Subcutaneous abdominal adipose tissue (tissue), 5 donors: ENCODE measurements at regions not wholly inside any gene's neighbourhood (a gene's known extent, or its start where the extent isn't known, plus 50 kb on each side); places are given as distances from the start of the nearest gene placed in this dataset.

ENCODE experiments used
- H3K27ac ChIP-seq: one replicate; pipeline ENCODE4 v1.7.0; 2013; ENCODE audit warnings: low read depth, mild to moderate bottlenecking, inconsistent platforms, low read length, moderate library complexity
- H3K27me3 ChIP-seq, 5 donors: one replicate each; pipeline ENCODE4 v1.7.0; 2013; ENCODE audit warnings: low read length in 5 of 5, inconsistent platforms in 1 of 5; ENCODE audit not compliant: control insufficient read depth in 5 of 5, insufficient read depth in 4 of 5
- H3K36me3 ChIP-seq, 5 donors: one replicate each; pipeline ENCODE4 v1.7.0; 2013; ENCODE audit warnings: low read length in 5 of 5; ENCODE audit not compliant: control insufficient read depth in 5 of 5, insufficient read depth in 5 of 5
- H3K4me1 ChIP-seq, 5 donors: one replicate each; pipeline ENCODE4 v1.7.0; 2013; ENCODE audit warnings: low read length in 5 of 5, mild to moderate bottlenecking in 3 of 5, moderate library complexity in 1 of 5; ENCODE audit not compliant: control insufficient read depth in 5 of 5, insufficient read depth in 5 of 5
- H3K4me3 ChIP-seq, 5 donors: one replicate each; pipeline ENCODE4 v1.7.0; 2013; ENCODE audit warnings: low read length in 5 of 5, low read depth in 1 of 5
- H3K9ac ChIP-seq, 5 donors: one replicate each; pipeline ENCODE4 v1.7.0; 2013; ENCODE audit warnings: low read length in 5 of 5, mild to moderate bottlenecking in 4 of 5, moderate library complexity in 3 of 5
- H3K9me3 ChIP-seq, 5 donors: one replicate each; pipeline ENCODE4 v1.7.0; 2013; ENCODE audit warnings: low read length in 5 of 5; ENCODE audit not compliant: control insufficient read depth in 5 of 5
- donor health status: healthy.
- donor health status: healthy.
- donor health status: healthy.
- donor health status: healthy.
- donor health status: healthy.

DNA sequence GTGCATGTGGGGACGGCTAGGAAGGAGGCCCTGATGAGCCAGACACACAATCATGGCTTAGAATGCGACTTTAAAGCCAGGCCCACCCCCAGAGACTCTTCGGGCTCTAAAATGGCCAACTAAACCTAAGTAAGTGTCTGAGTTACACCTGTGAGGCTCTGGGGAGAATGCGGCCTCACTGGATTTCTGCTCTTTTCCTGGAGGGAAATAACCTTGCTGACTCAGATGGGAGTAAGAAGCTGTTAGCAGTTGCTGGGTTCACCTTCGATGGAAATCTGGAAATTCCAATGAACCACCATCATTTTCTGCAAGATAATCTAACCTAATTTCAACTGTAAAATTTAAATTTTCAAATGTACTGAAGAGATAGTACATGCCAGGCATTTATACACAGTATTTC lies 97.6 kb upstream of the MAML3 start:
- Histone ChIP-seq H3K4me3 (no peak overlapping the region), H3K9ac (no peak overlapping the region), H3K36me3 (no peaks in the 10 kb centered on the region), H3K4me1 (peaks cover 0 to 15% (median 13%) of the 10 kb centered on the region in 5 donors), H3K27me3 (no peaks in the 10 kb centered on the region), H3K27ac (peak overlapping the region; percentile 83), H3K9me3 (no peaks in the 10 kb centered on the region)

DNA sequence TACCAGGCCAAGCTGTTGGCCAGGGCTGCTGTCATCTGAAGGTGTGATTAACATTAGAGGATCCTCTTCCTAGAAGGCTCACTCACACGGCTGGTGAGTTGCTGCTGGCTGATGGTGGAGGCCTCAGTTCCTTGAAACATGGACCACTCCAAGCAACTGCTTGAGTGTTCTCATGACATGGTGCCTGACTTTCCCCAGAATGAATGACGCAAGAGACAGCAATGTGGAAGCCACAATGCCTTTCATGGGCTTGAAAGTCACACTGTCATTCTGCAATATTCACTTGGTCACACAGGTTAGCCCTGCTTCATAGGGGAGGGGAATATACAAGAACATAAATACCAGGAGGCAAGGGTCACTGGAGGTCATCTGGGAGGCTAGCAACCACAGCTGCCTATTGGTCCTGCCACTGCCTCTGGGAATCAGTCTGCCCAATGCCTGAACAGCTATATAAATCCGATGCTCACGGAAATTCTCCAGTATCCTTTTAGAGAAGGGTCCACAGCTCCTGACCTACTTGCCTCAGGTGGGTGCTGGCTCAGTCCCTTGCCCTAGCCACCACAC lies 97.1 kb upstream of the MAML3 start:
- H3K9me3 ChIP-seq = no peaks in the 10 kb centered on the region
- no peak overlapping the region for H3K27ac ChIP-seq
- H3K27me3 ChIP-seq = no peaks in the 10 kb centered on the region
- H3K9ac ChIP-seq = no peak overlapping the region
- H3K4me3 ChIP-seq = no peak overlapping the region
- peaks cover 0 to 15% (median 13%) of the 10 kb centered on the region in 5 donors for H3K4me1 ChIP-seq
- no peaks in the 10 kb centered on the region for H3K36me3 ChIP-seq

DNA sequence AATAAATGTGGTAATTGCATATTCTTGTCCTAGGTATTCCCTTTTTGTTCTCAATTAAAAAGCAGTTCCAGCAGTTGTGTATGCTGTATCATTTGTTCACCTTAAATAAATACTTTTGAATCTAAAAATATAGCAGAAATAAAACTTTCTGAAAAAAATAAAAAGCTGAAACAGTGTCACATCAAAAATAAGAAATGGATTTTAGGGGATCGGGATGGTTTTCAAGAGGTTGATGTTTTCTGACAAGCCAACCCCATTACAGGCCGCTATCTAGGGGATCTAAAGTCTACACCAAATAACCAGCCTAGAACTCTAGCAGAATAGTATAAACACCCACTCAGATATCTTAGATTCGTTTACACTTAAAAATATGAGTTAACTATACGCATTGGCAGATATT lies 95.4 kb upstream of the MAML3 start:
- Histone ChIP-seq H3K27me3 (no peaks in the 10 kb centered on the region), H3K9me3 (no peaks in the 10 kb centered on the region)

DNA sequence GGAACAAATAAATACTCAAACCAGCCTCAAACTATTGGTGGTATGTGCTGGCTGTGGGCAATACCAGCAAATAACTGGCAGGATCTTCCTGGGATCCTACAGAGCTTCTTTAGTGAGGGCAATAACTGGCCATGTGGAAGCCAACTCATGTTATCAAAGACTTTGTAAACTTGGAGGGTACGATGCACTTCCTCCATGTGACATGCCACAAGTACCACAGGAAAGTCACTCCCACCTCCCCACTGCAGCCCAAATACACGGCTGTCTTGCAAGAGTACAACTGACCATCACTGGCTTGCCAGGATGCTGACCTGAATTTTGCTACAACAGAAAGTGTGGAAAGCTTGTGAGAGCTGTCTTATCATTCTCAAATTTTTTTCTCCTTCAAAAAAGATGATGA lies 93.3 kb upstream of the MAML3 start:
- H3K9me3 ChIP-seq = no peaks in the 10 kb centered on the region
- H3K4me1 ChIP-seq = peaks cover 0 to 25% (median 24%) of the 10 kb centered on the region in 5 donors
- H3K27ac ChIP-seq = no peak overlapping the region
- no peak overlapping the region for H3K4me3 ChIP-seq
- H3K27me3 ChIP-seq = no peaks in the 10 kb centered on the region
- no peak overlapping the region for H3K9ac ChIP-seq
- no peaks in the 10 kb centered on the region for H3K36me3 ChIP-seq

More for the DNA sequence above, 95.4 kb upstream of the MAML3 start:
- no peaks in the 10 kb centered on the region for H3K36me3 ChIP-seq
- H3K9ac ChIP-seq = no peak overlapping the region
- peaks cover 0 to 15% (median 13%) of the 10 kb centered on the region in 5 donors for H3K4me1 ChIP-seq
- no peak overlapping the region for H3K4me3 ChIP-seq
- no peak overlapping the region for H3K27ac ChIP-seq

DNA sequence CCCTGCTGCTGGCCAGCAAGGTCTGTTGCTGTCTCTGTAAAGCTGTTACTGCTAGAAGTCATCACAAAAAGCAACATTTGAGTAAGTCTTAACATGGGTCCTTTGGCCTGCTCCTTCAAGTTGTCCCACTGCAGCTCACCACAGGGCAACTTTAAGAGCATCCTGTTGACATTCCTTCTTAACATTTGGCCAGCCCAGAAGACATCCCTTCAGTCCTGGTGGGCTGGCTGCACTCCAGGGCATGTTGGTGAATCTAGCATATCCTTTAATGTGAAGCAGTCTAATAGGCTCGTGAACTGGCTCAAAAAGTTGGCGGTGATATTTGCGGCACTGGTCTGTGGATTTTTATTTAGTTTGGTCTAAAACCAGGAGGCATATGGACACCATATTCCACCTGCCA lies 92.2 kb upstream of the MAML3 start:
- H3K9ac ChIP-seq = no peak overlapping the region
- no peak overlapping the region for H3K27ac ChIP-seq
- peaks cover 0 to 22% (median 20%) of the 10 kb centered on the region in 5 donors for H3K4me1 ChIP-seq
- no peaks in the 10 kb centered on the region for H3K27me3 ChIP-seq
- H3K36me3 ChIP-seq = no peaks in the 10 kb centered on the region
- no peaks in the 10 kb centered on the region for H3K9me3 ChIP-seq
- no peak overlapping the region for H3K4me3 ChIP-seq

DNA sequence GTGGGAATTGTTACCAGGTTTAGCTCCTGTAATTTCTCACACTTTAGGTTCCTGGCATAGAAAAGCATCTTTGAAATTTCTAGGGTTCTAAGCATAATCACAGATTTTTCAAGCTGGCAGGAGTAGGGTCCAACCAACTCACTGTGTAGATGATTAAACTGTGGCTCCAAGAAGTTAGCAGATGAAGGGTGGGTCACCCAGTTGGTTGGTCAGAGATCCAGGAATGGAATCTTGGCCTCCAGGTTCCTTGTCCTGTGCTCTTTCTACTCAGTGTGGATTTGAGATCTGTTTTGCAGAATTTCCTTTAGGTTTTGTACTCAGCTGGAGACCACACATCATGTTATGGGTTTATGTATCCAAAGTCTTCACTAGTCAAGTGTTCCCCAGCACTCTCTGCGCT lies 90.3 kb upstream of the MAML3 start:
- Histone ChIP-seq H3K4me3 (no peak overlapping the region), H3K4me1 (peaks cover 0 to 22% (median 20%) of the 10 kb centered on the region in 5 donors), H3K27me3 (no peaks in the 10 kb centered on the region), H3K27ac (no peak overlapping the region), H3K36me3 (no peaks in the 10 kb centered on the region), H3K9me3 (no peaks in the 10 kb centered on the region), H3K9ac (no peak overlapping the region)

DNA sequence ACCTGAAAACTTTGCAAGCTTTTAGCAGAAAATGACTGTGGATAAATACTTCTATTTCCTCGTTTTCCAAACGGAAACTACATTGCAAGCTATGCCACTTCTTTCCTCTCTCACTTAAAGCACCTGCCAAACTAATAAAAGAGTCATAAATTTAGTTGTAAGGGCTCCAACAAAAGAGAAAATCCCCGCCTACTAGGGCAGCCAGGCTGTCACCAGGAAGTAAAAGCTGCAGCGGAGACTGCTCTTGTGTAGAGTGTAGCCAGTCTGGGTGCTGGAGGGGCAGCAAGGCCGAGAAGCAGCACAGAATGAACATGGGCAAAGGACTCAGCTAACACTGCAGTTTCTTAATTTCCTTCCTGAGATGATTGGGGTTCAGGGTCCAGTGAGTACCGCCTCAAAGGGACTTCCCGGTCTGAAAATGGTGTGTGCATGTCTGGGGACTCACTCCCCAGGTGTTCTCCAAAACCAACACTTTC lies 89.3 kb upstream of the MAML3 start:
- no peaks in the 10 kb centered on the region for H3K36me3 ChIP-seq
- no peaks in the 10 kb centered on the region for H3K27me3 ChIP-seq
- H3K9me3 ChIP-seq = no peaks in the 10 kb centered on the region
- H3K27ac ChIP-seq = no peak overlapping the region
- no peak overlapping the region for H3K9ac ChIP-seq
- peak overlapping the region in 2 of 5 donors; percentile 7 to 17 for H3K4me3 ChIP-seq
- H3K4me1 ChIP-seq = peaks cover 4 to 27% (median 21%) of the 10 kb centered on the region in 5 donors

DNA sequence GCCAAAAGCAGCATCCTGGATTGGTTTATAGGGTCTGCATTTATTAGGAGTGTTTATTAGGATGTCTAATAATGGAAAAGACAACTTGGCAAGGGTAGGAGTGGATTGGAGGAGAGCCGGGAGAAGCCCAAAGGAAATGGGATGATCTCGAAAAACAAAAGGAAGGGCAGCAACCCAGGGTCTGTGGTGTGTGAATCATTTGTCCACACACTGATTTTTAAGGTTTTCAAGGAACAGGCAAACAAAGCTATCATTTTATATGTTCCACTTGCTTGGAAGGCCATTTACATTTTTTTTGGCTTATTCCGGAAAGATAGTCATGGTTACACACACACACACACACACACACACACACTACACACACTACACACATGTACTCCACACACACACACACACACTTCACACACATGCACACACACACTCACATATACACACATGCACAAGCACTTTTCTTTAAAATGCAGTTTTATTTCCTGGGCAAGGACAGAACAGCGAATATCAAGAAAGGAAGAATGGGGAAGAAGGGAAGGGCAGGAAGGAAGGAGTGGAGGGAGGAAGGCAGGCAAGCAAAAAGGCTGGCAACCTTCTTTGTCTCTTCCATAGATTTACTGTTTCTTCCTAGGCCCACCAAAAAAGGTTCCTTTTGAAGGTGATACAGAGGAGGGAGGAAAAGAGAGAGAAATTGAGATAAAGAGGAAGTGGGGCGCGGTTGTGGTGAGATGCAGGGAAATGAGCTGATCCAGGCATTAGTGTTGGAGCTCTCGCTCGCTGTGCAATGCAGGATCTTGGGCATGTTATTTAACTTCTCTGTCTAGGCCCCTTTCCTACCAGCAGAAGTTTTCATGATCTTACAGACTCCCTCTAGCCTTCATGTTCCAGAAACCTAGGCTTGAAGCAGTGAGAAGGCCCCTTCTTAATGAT lies 88.6 kb upstream of the MAML3 start:
- H3K27ac ChIP-seq = no peak overlapping the region
- H3K27me3 ChIP-seq = no peaks in the 10 kb centered on the region
- no peak overlapping the region for H3K9ac ChIP-seq
- no peaks in the 10 kb centered on the region for H3K9me3 ChIP-seq
- no peaks in the 10 kb centered on the region for H3K36me3 ChIP-seq
- H3K4me1 ChIP-seq = peaks cover 8 to 34% (median 28%) of the 10 kb centered on the region in 5 donors
- no peak overlapping the region for H3K4me3 ChIP-seq

DNA sequence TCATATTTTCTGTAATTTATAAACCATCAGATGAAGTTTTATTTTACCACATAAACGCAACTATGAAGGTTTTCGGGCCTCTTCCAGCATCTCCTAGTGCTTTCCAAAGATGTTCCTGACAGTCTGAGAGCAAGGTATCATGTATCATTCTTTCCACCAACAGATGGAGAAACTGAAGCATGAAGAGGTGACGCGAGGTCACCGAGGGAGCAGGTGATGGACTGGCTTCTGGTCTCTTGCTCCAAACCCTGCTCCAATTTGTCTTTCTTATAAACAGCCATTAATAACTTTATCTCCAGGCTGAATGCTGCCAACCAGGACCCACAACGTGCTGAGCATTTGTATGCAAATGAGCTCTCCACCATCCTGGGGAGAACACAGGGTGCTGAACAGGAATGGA lies 86.3 kb upstream of the MAML3 start:
- peaks cover 9 to 46% (median 39%) of the 10 kb centered on the region in 5 donors for H3K4me1 ChIP-seq
- H3K4me3 ChIP-seq = no peak overlapping the region
- no peak overlapping the region for H3K9ac ChIP-seq
- no peak overlapping the region for H3K27ac ChIP-seq
- no peaks in the 10 kb centered on the region for H3K36me3 ChIP-seq
- no peaks in the 10 kb centered on the region for H3K27me3 ChIP-seq
- no peaks in the 10 kb centered on the region for H3K9me3 ChIP-seq

DNA sequence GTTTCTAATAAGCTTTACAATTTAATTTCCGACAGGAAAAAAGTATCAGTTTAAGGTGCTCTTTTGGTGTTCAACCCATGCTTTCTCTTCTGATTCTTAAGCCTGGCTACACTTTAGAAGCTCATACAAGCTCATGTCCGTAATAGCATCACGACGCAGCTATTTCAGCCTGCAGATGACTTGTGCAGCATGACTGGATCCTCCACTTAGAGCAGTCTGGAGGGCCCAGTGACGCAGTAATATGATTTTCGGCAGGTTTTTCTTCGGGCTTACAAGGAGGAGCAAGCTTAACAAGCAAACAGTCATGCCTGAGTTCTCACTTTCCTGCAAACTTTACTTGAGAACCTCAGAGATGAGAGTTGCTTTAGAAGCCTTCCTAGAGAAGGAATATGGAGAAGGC lies 85.3 kb upstream of the MAML3 start:
- Histone ChIP-seq H3K4me1 (peaks cover 9 to 46% (median 39%) of the 10 kb centered on the region in 5 donors), H3K4me3 (no peak overlapping the region), H3K27ac (no peak overlapping the region), H3K27me3 (no peaks in the 10 kb centered on the region), H3K9ac (no peak overlapping the region), H3K36me3 (no peaks in the 10 kb centered on the region), H3K9me3 (no peaks in the 10 kb centered on the region)
